Tibial nerve (tissue), 3 donors: ENCODE measurements at regions not wholly inside any gene's neighbourhood (a gene's known extent, or its start where the extent isn't known, plus 50 kb on each side); places are given as distances from the start of the nearest gene placed in this dataset.

Experiments
- CTCF ChIP-seq, 5 experiments: fragments of 200-600 bp in 3 of 5; fragments of 450-650 bp in 2 of 5; sonication (generic) in 3 of 5; IDR thresholded peaks; one replicate each; pipeline ENCODE4 v1.5.1; 2016 to 2019; ENCODE audit warnings: antibody characterized with exemption in 5 of 5, mild to moderate bottlenecking in 3 of 5, moderate library complexity in 2 of 5
- POLR2A ChIP-seq, 2 donors: fragments of 450-650 bp; IDR thresholded peaks; one replicate each; pipeline ENCODE4 v1.6.1; 2017; ENCODE audit warnings: antibody characterized with exemption in 2 of 2, mild to moderate bottlenecking in 2 of 2, moderate library complexity in 2 of 2

- TF ChIP-seq CTCF (IDR thresholded peaks at IDR 0.05) = no peak
- TF ChIP-seq POLR2A (IDR thresholded peaks at IDR 0.05) = no peak
Observed at GRCh38 chr4:104909376-104909775, 237.3 kb upstream of the TET2 start.
